Glomerular visceral epithelial cell (primary cell): ENCODE measurements at regions not wholly inside any gene's neighbourhood (a gene's known extent, or its start where the extent isn't known, plus 50 kb on each side); places are given as distances from the start of the nearest gene placed in this dataset.

Source experiments
- DNase-seq: peaks from one replicate; pipeline ENCODE4 v3.0.0-alpha.2; 2016; ENCODE audit errors: extremely low spot score

DNA sequence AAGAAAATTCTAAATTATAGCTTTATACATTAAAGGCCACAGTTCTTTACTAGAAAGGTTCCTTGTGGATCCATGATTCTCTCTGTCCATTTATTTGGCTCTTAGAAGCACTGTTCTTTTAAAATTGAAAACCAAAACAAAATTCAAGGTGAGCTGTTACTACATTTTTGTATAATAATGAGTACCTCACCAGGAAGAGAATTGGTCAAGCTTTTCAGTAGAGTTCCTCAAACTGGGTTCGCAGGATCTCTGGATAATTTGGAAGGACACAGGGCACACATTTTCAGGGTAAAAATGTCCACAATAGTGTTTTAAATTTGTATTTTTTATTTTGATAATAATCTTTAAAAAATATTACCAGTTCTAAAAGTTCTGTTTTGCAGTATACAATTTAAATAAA is 93.0 kb downstream of the PPP1R3A start:
- DNase-seq, result no peak

DNA sequence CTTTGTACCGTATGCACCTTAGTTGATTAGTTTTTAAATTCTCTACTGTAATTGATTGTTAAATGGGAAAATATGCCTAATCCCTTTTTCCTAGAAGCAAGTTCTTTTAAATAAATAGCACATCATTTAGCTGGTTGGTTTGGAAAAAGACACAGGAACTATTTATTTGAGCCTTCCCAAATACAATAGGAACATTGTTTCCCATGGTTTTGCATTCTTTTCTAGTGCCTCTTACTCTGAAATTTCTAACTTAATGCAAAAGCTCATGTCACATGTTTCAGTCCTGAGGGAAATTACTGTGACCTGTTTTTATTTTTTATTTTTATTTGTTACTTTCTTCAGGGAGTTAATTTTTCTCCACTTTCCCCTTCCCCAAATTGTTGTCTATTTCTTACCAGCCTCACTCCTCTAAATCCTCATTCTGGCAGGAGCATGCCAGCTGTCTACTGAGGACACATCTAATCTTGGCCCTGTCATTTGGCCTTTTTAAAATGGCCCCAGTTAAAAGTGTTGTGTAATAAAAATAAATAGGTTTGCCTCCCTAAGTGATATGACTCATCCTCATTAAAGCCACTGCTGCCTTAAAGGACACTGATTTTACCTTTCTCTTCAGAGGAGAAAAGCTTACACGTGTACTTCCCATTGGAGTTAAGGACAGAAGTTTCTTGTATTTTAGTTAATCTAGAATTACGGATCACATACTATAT is 94.5 kb downstream of the PPP1R3A start:
- DNase-seq, result no peak

DNA sequence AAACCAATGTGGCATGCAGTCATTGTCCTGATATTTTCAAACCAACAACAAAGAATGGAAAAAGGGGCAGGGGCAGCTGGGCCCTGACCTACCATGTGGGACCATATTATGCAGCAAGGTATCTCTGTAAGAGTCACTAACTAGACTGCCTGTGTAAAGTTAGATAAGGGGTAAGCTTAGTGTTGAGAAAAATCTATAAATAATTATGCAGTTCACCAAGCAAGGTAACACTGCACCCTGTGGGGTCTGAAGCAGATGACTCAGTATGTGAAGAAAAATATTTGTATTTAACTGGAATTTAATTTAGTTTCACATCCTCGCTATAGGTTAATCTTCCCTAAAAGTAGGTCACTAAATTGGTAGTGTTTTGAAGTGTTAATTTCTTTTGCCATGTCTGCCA is 99.3 kb downstream of the PPP1R3A start:
- peak; percentile 17 for DNase-seq

DNA sequence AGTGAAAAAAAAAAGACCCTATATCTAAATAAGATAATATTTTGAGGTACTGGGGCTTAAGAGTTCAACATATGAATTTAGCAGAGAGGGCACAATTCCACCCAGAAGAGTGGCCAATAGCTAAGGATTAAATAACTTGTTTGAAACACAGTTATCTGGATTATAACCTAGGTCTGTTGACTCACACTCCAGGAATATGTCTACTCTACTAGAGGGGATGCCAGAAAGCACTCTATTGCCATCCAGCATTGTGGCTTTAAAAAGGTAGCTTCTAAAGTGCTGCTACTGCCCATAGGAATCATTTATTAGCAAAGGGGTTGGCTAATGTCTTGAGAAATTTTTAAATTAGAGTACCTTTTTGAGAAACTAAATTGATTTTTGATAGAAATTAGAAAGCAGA is 102.2 kb downstream of the PPP1R3A start:
- DNase-seq, result no peak

DNA sequence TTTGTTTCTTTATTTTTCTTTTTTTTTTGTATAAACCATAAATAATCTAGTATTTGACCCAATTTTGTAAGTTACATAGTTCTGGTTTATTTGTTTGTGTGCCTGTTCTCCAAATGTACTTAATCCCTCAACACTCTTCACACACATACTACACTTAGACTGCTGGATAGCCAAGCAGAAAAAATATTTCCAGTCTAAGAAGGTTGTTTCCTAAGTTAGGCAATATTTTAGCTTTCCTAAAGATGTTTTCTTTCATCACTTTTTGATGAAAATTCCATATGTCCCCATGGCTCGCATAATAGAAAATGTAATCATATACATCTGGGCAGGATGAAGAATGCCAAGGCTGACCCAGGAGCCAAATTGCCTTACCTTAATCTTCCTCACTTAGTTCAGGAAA is 105.3 kb downstream of the PPP1R3A start:
- no peak for DNase-seq

DNA sequence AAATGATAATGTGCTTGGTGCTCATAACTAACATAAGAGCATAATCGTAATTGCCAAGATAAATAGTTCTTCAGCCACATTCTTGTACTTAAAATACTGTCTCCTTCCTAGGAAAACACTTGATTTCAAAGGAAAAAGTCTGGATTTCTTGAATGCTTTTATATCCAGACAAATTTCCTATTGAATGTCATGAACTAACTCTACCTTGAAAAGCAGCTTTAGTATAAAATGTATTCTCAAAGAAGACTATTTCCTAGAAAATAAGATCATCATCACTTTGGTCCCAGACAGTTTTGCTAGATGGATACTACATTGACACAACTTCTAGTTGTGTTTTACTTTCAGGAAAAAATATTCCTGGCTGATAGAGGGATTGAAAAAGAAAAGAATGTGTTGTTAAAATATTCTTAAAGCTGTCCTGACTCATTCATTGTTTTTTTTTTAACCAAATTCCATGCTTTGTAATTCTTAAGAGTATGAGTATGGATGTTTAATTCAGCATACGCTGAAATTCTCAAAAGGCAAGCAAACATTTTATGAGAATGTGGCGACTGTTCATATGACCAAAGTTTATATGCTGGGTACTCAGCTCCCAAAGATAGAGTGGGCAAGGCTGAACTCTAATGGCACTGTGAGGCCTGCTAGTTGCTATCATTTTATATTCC is 106.1 kb downstream of the PPP1R3A start:
- no peak for DNase-seq

DNA sequence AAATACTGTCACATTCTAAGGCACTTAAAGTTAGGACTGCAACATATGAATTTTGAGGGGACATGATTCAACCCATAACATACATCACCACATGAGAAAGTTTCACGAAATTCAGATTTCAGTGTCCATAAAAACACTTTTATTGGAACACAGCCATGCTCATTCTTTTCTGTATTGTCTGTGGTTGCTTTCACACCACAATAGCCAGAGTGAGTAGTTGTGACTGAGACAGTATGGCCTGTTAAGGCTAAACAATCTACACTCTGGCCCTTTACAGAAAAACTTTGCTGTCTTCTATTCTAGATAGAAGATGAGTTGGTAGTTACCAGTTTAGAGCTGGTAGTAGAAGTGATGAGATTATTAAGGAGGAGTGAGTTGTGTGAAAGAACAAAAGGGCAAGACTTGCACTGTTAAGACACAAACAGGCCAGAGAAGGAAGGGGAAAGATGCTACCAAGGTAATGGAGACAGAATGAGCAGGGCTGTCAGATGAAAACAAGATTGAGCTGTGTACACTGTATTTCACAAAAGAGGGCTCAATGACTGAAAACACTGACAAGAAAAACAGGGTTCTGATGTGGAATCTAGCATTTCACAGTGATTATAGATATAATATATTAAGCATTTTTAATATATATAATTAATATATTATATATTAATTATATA is 108.6 kb downstream of the PPP1R3A start:
- DNase-seq, result no peak

DNA sequence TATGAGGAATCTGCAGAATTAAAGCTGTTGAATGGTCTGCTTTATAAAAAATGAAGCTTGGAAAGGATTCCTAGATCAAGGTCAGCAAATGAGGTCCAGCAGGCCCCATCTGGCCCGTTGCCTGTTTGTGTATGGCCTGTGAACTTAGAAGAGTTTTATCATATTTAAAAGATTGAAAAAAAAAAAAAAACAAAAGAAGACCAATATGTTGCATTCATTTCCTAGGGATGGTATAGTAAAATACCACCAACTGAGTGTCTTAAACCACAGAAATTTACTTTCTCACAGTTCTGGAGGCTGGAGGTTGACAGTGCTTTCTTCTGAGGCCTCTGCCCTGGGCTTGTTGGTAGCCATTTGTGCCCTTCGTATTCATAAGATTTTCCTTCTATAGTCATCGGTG is 109.2 kb downstream of the PPP1R3A start:
- DNase-seq, result no peak

DNA sequence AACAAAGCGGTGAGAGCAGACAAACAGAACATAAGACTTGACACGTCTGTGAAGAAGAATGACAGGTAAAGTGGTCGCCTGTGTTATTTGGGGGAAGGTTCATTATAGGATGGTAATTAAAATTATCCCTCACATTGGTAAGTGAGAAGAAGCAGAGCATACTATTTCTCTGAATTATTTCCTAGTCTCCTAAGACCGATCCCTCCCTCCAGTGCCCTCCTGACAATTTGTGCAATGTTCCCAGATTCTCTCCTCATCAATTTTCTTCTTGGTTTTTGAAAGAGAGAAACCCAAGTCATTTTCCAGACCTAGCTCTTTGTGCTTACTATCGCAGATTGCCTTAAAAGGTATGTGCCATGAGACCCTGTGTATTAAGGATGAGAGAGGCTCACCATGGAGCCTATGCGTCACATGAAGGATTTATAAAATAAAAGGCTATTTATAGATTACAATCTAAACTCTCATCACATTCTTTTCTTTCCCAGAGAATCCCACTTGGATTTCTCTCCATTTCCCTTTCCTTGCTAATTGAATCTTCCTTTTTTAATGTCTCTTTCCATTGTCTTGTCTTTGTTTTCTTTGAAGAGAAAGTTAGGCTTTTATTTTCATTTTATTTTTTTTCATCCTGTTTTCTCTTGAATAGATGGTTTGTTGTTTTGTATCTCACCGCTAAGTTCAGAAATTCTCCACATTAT is 112.0 kb downstream of the PPP1R3A start:
- DNase-seq, result no peak

DNA sequence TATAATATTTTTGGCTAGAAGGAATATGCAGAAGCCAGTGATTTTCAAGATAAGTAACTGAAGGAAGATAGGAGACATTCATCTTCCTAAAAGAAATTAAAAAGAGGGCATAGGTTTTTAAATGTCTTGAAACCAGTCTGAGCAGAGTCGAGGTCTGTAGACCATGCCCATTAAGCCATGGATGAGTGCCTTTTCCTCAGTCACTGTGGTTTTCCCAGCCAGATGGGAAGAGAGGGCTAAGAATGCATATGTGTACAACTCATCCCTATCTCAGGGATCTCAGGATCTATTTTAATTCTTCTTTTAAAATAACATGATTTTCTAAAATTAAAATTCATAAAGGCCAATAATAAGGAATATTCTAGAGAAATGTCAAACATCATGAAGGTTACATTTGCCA is 112.8 kb downstream of the PPP1R3A start:
- peak; percentile 40 for DNase-seq

DNA sequence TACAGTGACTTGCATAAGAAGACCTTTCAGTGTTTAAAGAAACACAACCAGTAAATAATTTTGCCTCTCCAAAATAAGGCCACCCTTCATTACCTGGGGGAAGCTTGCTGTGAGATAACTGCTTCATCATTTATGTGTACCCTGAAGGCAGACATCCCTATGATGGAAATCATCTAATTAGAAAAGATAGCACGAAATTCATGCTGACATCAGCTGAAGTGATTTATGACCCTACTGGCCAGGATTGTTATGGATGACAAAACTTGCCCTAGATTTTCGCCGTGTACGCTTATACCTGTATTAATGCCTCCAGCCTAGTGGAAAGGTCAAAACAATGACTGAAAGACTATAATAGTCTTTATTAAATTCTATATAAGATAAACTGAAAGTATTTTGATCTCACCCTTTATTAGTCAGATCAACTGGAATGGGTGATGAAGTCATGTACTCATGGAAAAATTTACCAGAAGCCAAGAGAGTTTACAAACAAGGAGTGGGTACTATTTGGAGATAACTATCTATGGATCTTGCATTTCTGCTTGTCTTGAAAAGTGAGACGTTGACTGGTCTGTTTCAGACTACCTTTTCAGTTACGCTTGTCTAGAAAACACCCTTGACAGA is 114.2 kb downstream of the PPP1R3A start:
- no peak for DNase-seq

DNA sequence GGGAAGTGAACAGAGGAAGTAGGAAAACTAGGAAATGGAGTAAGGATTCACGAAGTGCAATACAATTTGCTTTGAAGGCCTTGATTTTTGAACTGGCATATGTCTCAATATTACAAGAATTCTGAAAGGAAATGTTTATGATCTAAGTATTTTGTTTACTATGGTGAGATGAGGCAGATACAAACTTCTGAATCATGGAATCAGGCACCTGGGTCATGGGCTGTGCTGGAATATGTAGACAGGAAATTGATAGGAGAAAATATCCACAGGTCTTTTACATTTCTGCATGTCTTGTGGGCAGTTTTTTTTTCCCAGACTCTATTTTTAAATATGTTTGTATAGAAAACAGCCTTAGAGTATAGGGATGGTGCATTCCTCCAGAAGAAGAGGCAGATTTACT is 117.1 kb downstream of the PPP1R3A start:
- DNase-seq, result no peak

DNA sequence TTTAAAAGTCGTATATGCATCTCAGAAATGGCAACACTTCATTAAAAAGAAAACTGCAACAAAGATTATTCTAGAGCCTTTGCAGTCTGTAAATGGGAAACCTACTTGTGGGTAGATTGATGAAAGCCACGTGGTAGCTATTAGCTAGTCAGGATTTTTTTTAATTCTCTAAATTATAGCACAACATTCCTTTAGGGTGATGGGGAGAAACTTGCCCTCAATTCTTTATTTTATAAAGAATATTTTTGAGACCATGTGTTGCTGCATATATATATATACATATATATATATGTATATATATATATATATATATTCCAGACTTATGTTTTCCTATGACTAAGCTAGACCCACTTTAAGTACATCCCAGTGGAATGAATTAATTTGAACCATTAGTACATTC is 118.0 kb downstream of the PPP1R3A start:
- DNase-seq, result no peak

DNA sequence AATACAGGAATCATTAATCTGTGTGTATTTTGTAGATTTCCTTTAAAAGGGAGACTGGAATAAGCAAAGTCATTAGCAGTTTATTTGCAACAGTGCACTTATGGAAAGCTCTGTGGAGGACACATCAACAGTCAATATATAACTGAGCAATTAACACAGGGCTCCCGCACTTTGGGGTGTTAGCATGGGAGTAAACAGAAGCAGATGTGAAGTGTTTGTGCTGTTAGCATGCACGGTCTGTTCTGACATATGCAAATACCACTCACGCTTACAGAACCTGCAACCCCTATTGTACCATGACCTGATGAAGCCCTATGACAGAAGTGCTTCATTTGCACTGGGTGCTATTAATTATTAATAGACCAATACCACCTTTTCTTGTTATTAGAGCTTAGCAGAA is 118.9 kb downstream of the PPP1R3A start:
- no peak for DNase-seq

DNA sequence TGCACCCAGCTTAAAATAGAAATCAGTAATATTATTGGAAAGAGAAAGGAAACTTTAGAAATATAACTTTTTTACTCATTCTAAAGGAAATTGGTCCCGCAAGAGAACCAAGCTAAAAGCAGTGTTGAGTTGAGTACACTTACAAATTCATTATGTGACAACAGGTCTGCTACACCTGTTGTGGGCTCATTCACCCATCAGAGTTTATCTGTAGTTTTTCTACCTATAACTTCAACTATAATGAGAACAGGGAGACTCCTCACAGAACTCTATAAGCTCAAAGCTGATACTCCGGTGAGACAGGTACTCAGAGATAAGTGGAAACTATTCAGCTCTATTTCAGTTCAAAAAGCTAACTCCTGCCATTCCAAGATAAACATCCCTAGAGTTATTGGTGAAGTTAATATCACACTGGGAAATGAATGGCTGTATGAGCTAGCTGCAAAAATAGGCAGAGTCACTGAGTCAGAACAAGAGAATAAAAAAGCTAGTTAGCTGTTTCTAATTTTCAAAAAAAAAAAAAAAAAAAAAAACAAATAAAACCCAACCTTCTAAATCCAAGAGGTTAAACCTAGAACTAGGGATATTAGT is 121.3 kb downstream of the PPP1R3A start:
- no peak for DNase-seq

DNA sequence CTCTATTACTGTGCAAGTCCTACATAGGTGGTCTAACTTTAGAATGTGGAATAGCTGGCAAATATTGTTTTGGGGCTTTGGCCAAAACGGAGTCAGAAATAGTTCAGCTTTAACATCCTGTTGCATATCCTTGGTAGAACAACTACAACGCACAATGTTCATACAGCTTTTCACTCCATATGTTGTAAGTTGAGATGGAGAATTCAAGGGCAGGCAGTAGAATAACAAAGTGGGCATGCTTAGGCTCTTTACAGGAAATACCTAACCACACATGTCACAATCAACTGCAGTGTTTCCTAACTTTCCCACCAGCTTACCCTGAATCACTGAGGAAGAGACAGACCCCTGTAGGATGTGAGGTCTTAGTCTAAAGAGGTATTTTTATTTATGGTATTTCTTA is 122.3 kb downstream of the PPP1R3A start:
- peak; percentile 52 for DNase-seq

DNA sequence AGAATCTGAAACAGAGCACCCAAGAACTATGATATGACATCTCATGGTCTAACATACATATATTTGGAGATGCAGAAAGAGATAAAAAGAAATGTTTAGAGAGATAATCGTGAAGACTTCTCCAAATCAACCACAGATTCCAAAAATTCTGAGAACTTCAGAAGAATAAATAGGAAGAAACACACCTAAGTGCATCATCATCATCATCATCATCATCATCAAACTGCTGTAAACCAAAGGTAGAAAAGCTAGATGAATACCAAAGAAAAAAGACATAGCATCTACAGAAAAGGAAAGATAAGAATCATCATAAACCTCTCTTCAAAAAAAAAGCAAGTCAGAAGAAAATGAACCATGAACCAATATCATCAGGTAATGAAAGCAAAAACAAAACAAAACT is 124.2 kb downstream of the PPP1R3A start:
- DNase-seq, result no peak

DNA sequence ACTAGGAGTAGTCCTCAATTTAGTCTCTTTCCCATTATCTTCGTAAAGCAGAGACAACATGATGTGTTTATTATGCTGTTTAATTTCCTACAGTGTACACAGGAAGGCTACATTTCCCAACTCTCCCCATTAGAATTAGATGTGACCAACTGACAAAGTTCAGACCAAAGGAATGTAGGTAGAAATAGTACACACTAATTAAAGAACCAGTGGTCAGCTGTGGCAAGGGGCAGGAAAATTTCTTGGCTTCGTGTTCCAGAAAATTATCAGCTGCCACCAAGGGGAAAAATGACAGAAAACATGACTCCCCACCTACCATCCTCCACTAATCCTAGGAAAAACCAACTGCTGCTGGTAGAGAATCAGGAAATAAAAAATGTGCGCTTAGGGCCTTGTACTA is 125.6 kb downstream of the PPP1R3A start:
- no peak for DNase-seq

DNA sequence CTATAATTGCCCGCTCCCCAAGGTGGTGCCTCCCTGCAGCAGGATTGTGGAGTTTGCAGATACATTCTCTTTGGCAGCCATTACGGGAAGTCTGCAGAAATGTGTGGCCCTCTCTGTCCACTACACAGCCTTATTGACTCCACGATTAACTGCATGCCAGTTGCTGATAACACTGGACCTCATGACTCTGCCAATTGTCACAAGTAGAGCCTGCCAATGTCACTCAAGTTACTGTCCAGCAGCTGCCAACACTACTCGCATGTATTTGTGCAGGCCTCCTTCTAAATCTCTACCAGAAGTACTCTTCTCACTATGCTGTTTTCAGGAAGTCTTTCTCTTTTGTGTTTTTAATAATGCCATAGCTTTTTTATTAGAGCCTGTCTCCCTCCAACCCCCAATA is 128.8 kb downstream of the PPP1R3A start:
- DNase-seq, result no peak

DNA sequence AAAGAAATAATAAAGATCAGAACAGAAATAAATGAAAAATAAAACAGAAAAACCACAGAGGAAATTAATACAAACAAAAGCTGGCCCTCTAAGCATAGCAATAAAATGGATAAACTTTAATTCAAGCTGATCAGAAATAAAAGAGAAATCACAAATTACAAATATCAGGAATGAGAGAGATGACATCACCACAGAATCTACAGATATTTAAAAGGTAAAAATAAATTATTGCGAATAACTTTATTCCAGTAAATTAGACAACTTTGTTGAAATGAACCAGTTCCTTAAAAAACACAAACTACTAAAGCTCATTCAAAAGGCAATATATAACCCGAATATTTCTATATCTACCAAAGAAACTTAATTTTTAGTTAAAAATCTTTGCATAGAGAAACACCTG is 131.7 kb downstream of the PPP1R3A start:
- no peak for DNase-seq

DNA sequence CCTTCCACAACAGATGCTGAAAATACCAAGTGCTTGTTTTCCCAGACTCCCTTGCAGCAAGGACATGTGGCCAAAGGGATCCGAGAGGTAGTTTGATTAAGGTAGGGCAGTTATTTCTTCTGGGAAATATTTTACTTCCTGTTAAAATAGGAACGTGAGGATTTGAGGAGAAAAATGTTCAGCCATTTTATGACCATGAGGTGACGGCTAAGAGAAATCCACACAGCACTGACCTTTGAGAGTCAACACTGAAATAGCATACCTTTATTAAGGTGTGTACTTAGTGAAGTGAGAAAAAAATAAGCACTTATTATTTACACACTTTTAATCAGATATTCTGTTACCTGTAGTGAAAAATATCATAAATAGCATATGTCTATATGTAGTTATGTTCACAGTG is 133.9 kb downstream of the PPP1R3A start:
- DNase-seq, result no peak

DNA sequence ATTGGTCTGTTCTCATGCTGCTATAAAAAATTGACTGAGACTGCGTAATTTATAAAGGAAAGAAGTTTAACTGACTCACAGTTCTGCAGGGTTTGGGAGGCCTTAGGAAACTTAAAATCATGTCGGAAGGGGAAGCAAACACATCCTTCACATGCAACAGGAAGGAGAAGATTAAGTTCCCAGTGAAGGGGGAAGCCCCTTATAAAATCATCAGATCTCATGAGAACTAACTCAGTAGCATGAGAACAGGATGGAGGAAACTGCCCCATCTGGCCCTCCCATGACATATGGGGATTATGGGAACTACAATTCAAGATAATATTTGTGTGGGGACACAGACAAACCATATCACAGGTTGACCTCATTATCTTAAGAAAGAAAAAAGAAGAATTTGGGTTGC is 134.5 kb downstream of the PPP1R3A start:
- no peak for DNase-seq
